Mesenchymal stem cell (in vitro differentiated cells and primary cell): ENCODE measurements at regions not wholly inside any gene's neighbourhood (a gene's known extent, or its start where the extent isn't known, plus 50 kb on each side); places are given as distances from the start of the nearest gene placed in this dataset.

Experiments
- DNase-seq: peaks from one replicate; pipeline ENCODE4 v3.0.0-alpha.2; 2013
- H2AFZ ChIP-seq: one replicate; pipeline ENCODE4 v1.6.1; 2013; ENCODE audit warnings: low read depth, mild to moderate bottlenecking, control low read depth, inconsistent platforms, low read length, moderate library complexity
- H2AK5ac ChIP-seq: 2 replicates; pipeline ENCODE4 v1.6.1; 2013; ENCODE audit warnings: low read length, moderate library complexity, mild to moderate bottlenecking, inconsistent platforms; ENCODE audit not compliant: severe bottlenecking
- H2BK120ac ChIP-seq: one replicate; pipeline ENCODE4 v1.6.1; 2013; ENCODE audit warnings: low read depth, mild to moderate bottlenecking, inconsistent platforms, low read length, moderate library complexity
- H2BK12ac ChIP-seq, 2 experiments: one replicate each; pipeline ENCODE4 v1.6.1; 2013; ENCODE audit warnings: inconsistent platforms in 2 of 2, low read length in 2 of 2, mild to moderate bottlenecking in 2 of 2, moderate library complexity in 2 of 2, control low read depth in 1 of 2
- H2BK15ac ChIP-seq: one replicate; pipeline ENCODE4 v1.6.1; 2013; ENCODE audit warnings: mild to moderate bottlenecking, low read depth, inconsistent platforms; ENCODE audit not compliant: poor library complexity, severe bottlenecking
- H2BK5ac ChIP-seq: 2 replicates; pipeline ENCODE4 v1.6.1; 2013; ENCODE audit warnings: low read depth, mild to moderate bottlenecking, low read length, control low read depth, inconsistent platforms; ENCODE audit not compliant: poor library complexity, severe bottlenecking
- H3K14ac ChIP-seq, 2 experiments: one replicate each; pipeline ENCODE4 v1.6.1; 2013; ENCODE audit warnings: inconsistent platforms in 2 of 2, low read length in 2 of 2, control low read depth in 1 of 2, mild to moderate bottlenecking in 1 of 2, moderate library complexity in 1 of 2
- H3K18ac ChIP-seq, 2 experiments: one replicate each; pipeline ENCODE4 v1.6.1; 2013; ENCODE audit warnings: inconsistent platforms in 2 of 2, low read length in 2 of 2, control low read depth in 1 of 2, low read depth in 1 of 2, mild to moderate bottlenecking in 1 of 2
- H3K23ac ChIP-seq, 2 experiments: one replicate each; pipeline ENCODE4 v1.6.1; 2013; ENCODE audit warnings: inconsistent platforms in 2 of 2, low read length in 2 of 2, mild to moderate bottlenecking in 2 of 2, moderate library complexity in 2 of 2, control low read depth in 1 of 2
- H3K27ac ChIP-seq: 2 replicates; pipeline ENCODE4 v1.5.1; 2013; ENCODE audit warnings: mild to moderate bottlenecking, moderate library complexity, low read length, control low read depth, inconsistent platforms; ENCODE audit not compliant: poor library complexity, severe bottlenecking
- H3K27me3 ChIP-seq, 2 experiments: 2 replicates each; pipeline versions ENCODE4 v1.6.1 to v1.7.0; 2013; ENCODE audit warnings: low read length in 2 of 2, mild to moderate bottlenecking in 2 of 2, moderate library complexity in 2 of 2, control low read depth in 1 of 2, inconsistent platforms in 1 of 2; ENCODE audit not compliant: control insufficient read depth in 1 of 2, insufficient read depth in 1 of 2
- H3K36me3 ChIP-seq, 2 experiments: 2 replicates each; pipeline versions ENCODE4 v1.6.1 to v1.7.0; 2013; ENCODE audit warnings: low read length in 2 of 2, control low read depth in 1 of 2, inconsistent platforms in 1 of 2, low read depth in 1 of 2, mild to moderate bottlenecking in 1 of 2; ENCODE audit not compliant: insufficient read depth in 2 of 2, control insufficient read depth in 1 of 2
- H3K4ac ChIP-seq, 2 experiments: one replicate each; pipeline ENCODE4 v1.6.1; 2013; ENCODE audit warnings: inconsistent platforms in 2 of 2, low read length in 2 of 2, mild to moderate bottlenecking in 2 of 2, moderate library complexity in 2 of 2, control low read depth in 1 of 2, low read depth in 1 of 2
- H3K4me1 ChIP-seq: 2 replicates; pipeline ENCODE4 v1.6.1; 2013; ENCODE audit warnings: low read depth, low read length, control low read depth; ENCODE audit not compliant: control insufficient read depth, insufficient read depth
- H3K4me2 ChIP-seq: 2 replicates; pipeline ENCODE4 v1.6.1; 2013; ENCODE audit warnings: low read length, mild to moderate bottlenecking, inconsistent platforms; ENCODE audit not compliant: poor library complexity, severe bottlenecking
- H3K4me3 ChIP-seq, 2 experiments: 2 replicates each; pipeline versions ENCODE4 v1.5.1 to v1.7.0; 2013; ENCODE audit warnings: low read length in 2 of 2, mild to moderate bottlenecking in 2 of 2, control low read depth in 1 of 2, low read depth in 1 of 2; ENCODE audit not compliant: insufficient read depth in 1 of 2
- H3K79me1 ChIP-seq: replicated peaks from 2 replicates; pipeline ENCODE4 v1.6.1; 2013; ENCODE audit warnings: mild to moderate bottlenecking, control low read depth, low read length, inconsistent platforms; ENCODE audit not compliant: poor library complexity, severe bottlenecking
- H3K9ac ChIP-seq: 2 replicates; pipeline ENCODE4 v1.7.0; 2013; ENCODE audit warnings: mild to moderate bottlenecking, low read length, moderate library complexity
- H3K9me3 ChIP-seq: 2 replicates; pipeline ENCODE4 v1.7.0; 2013; ENCODE audit warnings: mild to moderate bottlenecking, low read length; ENCODE audit not compliant: control insufficient read depth
- H4K8ac ChIP-seq: one replicate; pipeline ENCODE4 v1.6.1; 2013; ENCODE audit warnings: inconsistent platforms, mild to moderate bottlenecking, low read length, moderate library complexity
- H4K91ac ChIP-seq: one replicate; pipeline ENCODE4 v1.6.1; 2013; ENCODE audit warnings: mild to moderate bottlenecking, low read length, inconsistent platforms
- WGBS: methylation state at CpG from one replicate; pipeline ENCODE4 v1.1.7; 2013; ENCODE audit warnings: mixed read lengths; 5-methylcytosine and 5-hydroxymethylcytosine counted together

- no peak for DNase-seq
- H3K27me3 ChIP-seq = peaks cover 46 to 53% of the 10 kb centered on the region in 2 experiments
These were observed 188.3 kb upstream of the NFE2L3 start for GRCh38 chr7:25963733-25964132.

GRCh38 chr7:25964483-25964991 lies 187.5 kb upstream of the NFE2L3 start:
- no peak overlapping the region for H2BK15ac ChIP-seq
- H2BK12ac ChIP-seq = no peak overlapping the region
- H3K4me3 ChIP-seq = no peak overlapping the region
- H3K14ac ChIP-seq = no peak overlapping the region
- no peak overlapping the region for H3K27ac ChIP-seq
- no peaks in the 10 kb centered on the region for H3K9me3 ChIP-seq
- no peak overlapping the region for H2BK120ac ChIP-seq
- DNase-seq = no peak
- no peaks in the 10 kb centered on the region for H3K36me3 ChIP-seq
- H3K4me1 ChIP-seq = no peaks in the 10 kb centered on the region
- H2AK5ac ChIP-seq = no peak overlapping the region
- H2AFZ ChIP-seq = no peak overlapping the region
- no peak overlapping the region for H3K4ac ChIP-seq
- 89% methylated on average over 6 of the region's 6 CpGs for WGBS
- peaks cover 43 to 53% of the 10 kb centered on the region in 2 experiments for H3K27me3 ChIP-seq
- no peak overlapping the region for H4K8ac ChIP-seq
- H3K18ac ChIP-seq = no peak overlapping the region
- no peak overlapping the region for H2BK5ac ChIP-seq
- no peak overlapping the region for H4K91ac ChIP-seq
- no peak overlapping the region for H3K23ac ChIP-seq
- no peak overlapping the region for H3K9ac ChIP-seq
- no peaks in the 10 kb centered on the region for H3K79me1 ChIP-seq
- H3K4me2 ChIP-seq = no peak overlapping the region

More at GRCh38 chr7:25963733-25964132, 188.3 kb upstream of the NFE2L3 start:
- no peaks in the 10 kb centered on the region for H3K36me3 ChIP-seq
- H3K14ac ChIP-seq = no peak overlapping the region
- no peak overlapping the region for H2AFZ ChIP-seq
- no peak overlapping the region for H3K4ac ChIP-seq
- no peak overlapping the region for H3K27ac ChIP-seq
- no peak overlapping the region for H3K18ac ChIP-seq
- no peak overlapping the region for H2BK120ac ChIP-seq
- H3K4me1 ChIP-seq = no peaks in the 10 kb centered on the region
- H4K91ac ChIP-seq = no peak overlapping the region
- no peak overlapping the region for H3K4me3 ChIP-seq
- H3K9ac ChIP-seq = no peak overlapping the region
- no peaks in the 10 kb centered on the region for H3K9me3 ChIP-seq
- H4K8ac ChIP-seq = no peak overlapping the region
- 100% methylated on average over 2 of the region's 3 CpGs for WGBS
- H2AK5ac ChIP-seq = no peak overlapping the region
- no peak overlapping the region for H2BK5ac ChIP-seq
- no peak overlapping the region for H3K4me2 ChIP-seq
- H2BK12ac ChIP-seq = no peak overlapping the region
- no peak overlapping the region for H3K23ac ChIP-seq
- H3K79me1 ChIP-seq = no peaks in the 10 kb centered on the region
- no peak overlapping the region for H2BK15ac ChIP-seq

GRCh38 chr7:25965405-25966123 lies 186.4 kb upstream of the NFE2L3 start:
- H3K36me3 ChIP-seq = no peaks in the 10 kb centered on the region
- no peak overlapping the region for H3K4me3 ChIP-seq
- no peaks in the 10 kb centered on the region for H3K79me1 ChIP-seq
- H3K14ac ChIP-seq = no peak overlapping the region
- H3K4me2 ChIP-seq = no peak overlapping the region
- no peak overlapping the region for H3K18ac ChIP-seq
- no peak overlapping the region for H4K91ac ChIP-seq
- H2BK5ac ChIP-seq = no peak overlapping the region
- no peak overlapping the region for H3K23ac ChIP-seq
- peaks cover 44 to 55% of the 10 kb centered on the region in 2 experiments for H3K27me3 ChIP-seq
- no peak overlapping the region for H3K4ac ChIP-seq
- H2BK12ac ChIP-seq = no peak overlapping the region
- H3K9ac ChIP-seq = no peak overlapping the region
- H3K4me1 ChIP-seq = no peaks in the 10 kb centered on the region
- 89% methylated on average over 5 of the region's 6 CpGs for WGBS
- no peak overlapping the region for H2AFZ ChIP-seq
- H2BK120ac ChIP-seq = no peak overlapping the region
- no peaks in the 10 kb centered on the region for H3K9me3 ChIP-seq
- H2AK5ac ChIP-seq = no peak overlapping the region
- no peak overlapping the region for H3K27ac ChIP-seq
- no peak overlapping the region for H2BK15ac ChIP-seq
- DNase-seq = no peak
- H4K8ac ChIP-seq = no peak overlapping the region

GRCh38 chr7:25966469-25966868 lies 185.5 kb upstream of the NFE2L3 start:
- no peak overlapping the region for H2BK120ac ChIP-seq
- H3K4me2 ChIP-seq = no peak overlapping the region
- no peak overlapping the region for H2BK12ac ChIP-seq
- no peak overlapping the region for H2AK5ac ChIP-seq
- no peak overlapping the region for H2BK5ac ChIP-seq
- no peak overlapping the region for H3K18ac ChIP-seq
- no peaks in the 10 kb centered on the region for H3K9me3 ChIP-seq
- H3K4me1 ChIP-seq = no peaks in the 10 kb centered on the region
- DNase-seq = no peak
- no peak overlapping the region for H3K4me3 ChIP-seq
- no peaks in the 10 kb centered on the region for H3K36me3 ChIP-seq
- no peak overlapping the region for H2AFZ ChIP-seq
- H4K8ac ChIP-seq = no peak overlapping the region
- H4K91ac ChIP-seq = no peak overlapping the region
- H3K79me1 ChIP-seq = no peaks in the 10 kb centered on the region
- H3K14ac ChIP-seq = no peak overlapping the region
- H3K23ac ChIP-seq = no peak overlapping the region
- no peak overlapping the region for H3K27ac ChIP-seq
- no peak overlapping the region for H3K4ac ChIP-seq
- H3K9ac ChIP-seq = no peak overlapping the region
- H2BK15ac ChIP-seq = no peak overlapping the region
- peaks cover 46 to 55% of the 10 kb centered on the region in 2 experiments for H3K27me3 ChIP-seq
